Activated CD8-positive, alpha-beta memory T cell treated with anti-CD3 and anti-CD28 coated beads, Interleukin-2, amount 10 ng/mL, durations not matched to agents 7 days and 5 days (primary cell): ENCODE measurements at regions not wholly inside any gene's neighbourhood (a gene's known extent, or its start where the extent isn't known, plus 50 kb on each side); places are given as distances from the start of the nearest gene placed in this dataset.

Experiments
- ATAC-seq: fragments of 150-1000 bp; cut with Tn5 transposase; one replicate; pipeline ENCODE4 v1.10.0; 2021; ENCODE audit warnings: moderate library complexity
- CTCF ChIA-PET: fragments of 350-600 bp; sonication (Branson Sonifier 250); formaldehyde crosslinking; loops from one replicate; lab custom pipeline; 2021; ENCODE audit warnings: antibody characterized with exemption; lab: Charles Lee
- DNase-seq: peaks from one replicate; pipeline ENCODE4 v3.0.0-alpha.2; 2020
- H3K27ac Mint-ChIP-seq: one replicate; pipeline ENCODE4 v1.8.0; 2021; ENCODE audit warnings: mild to moderate bottlenecking, mixed read lengths
- H3K27me3 Mint-ChIP-seq: one replicate; pipeline ENCODE4 v1.8.0; 2021; ENCODE audit warnings: mixed read lengths
- H3K36me3 Mint-ChIP-seq: one replicate; pipeline ENCODE4 v1.8.0; 2021; ENCODE audit warnings: mild to moderate bottlenecking, mixed read lengths
- H3K4me1 Mint-ChIP-seq: one replicate; pipeline ENCODE4 v1.8.0; 2021; ENCODE audit warnings: mixed read lengths
- H3K4me3 Mint-ChIP-seq: one replicate; pipeline ENCODE4 v1.8.0; 2021; ENCODE audit warnings: mild to moderate bottlenecking, moderate library complexity, mixed read lengths
- H3K9me3 Mint-ChIP-seq: one replicate; pipeline ENCODE4 v1.8.0; 2022; ENCODE audit warnings: low read depth, mixed read lengths

- CTCF ChIA-PET, result no interaction called here
- Mint-ChIP-seq H3K36me3 (no peaks in the 10 kb centered on the region), H3K4me1 (peaks cover 14% of the 10 kb centered on the region), H3K4me3 (no peak overlapping the region), H3K9me3 (no peaks in the 10 kb centered on the region), H3K27me3 (peaks cover 40% of the 10 kb centered on the region), H3K27ac (no peak overlapping the region)
- no peak for DNase-seq
- no peak for ATAC-seq
Observed at GRCh38 chr3:43960448-43960840, 269.7 kb downstream of the ABHD5 start.

GRCh38 chr3:43962043-43962442, 271.3 kb downstream of the ABHD5 start:
- H3K27ac Mint-ChIP-seq, result no peak overlapping the region
- peaks cover 26% of the 10 kb centered on the region for H3K4me1 Mint-ChIP-seq

DNA sequence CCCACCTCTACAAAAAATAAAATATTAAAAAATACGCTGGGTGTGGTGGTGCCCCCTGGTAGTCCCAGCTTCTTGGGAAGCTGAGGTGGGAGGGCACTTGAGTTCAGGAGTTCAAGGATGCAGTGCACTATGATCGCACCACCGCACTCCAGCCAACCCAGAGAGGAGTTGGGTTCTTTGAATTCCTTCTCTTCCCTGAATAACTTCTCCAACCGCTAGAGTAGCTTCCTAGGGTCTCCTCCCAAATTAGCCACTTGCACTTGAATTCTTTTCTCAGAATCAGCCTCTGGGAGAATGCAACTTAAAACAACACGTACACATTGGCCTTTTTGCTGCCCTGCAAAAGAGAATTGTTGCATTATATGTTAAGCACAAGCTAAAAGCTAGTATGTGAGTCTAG, 272.5 kb downstream of the ABHD5 start:
- Mint-ChIP-seq H3K9me3 (no peaks in the 10 kb centered on the region), H3K36me3 (no peaks in the 10 kb centered on the region)

More at GRCh38 chr3:43962043-43962442, 271.3 kb downstream of the ABHD5 start:
- Mint-ChIP-seq H3K36me3 (no peaks in the 10 kb centered on the region), H3K27me3 (peaks cover 41% of the 10 kb centered on the region), H3K9me3 (no peaks in the 10 kb centered on the region), H3K4me3 (no peak overlapping the region)
- CTCF ChIA-PET, result no interaction called here
- ATAC-seq, result no peak
- no peak for DNase-seq

DNA sequence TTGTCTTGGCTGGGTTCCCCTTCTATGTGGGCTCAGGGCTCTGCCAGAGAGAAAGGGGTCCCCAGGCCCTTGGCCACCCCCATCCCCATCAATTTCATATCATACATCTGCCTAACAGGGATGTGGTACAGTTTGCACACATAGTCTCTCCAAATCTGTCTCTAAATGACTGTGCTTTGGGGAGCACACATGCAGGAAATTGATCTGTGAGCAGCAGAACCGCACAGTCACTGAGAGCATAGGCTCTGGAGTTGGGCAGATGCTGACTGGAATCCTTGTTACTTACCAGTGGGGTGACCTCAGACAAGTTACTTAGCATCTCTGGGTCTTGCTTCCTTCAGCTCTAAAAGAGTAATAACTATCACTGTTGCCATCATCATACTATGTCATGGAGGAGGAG, 273.9 kb downstream of the ABHD5 start:
- no peaks in the 10 kb centered on the region for H3K9me3 Mint-ChIP-seq
- ATAC-seq (peak; percentile 89), DNase-seq (peak; percentile 69)
- H3K36me3 Mint-ChIP-seq, result no peaks in the 10 kb centered on the region
- no peak overlapping the region for H3K4me3 Mint-ChIP-seq
- H3K27me3 Mint-ChIP-seq, result peaks cover 43% of the 10 kb centered on the region
- peak overlapping the region; percentile 0 for H3K27ac Mint-ChIP-seq
- peaks cover 26% of the 10 kb centered on the region for H3K4me1 Mint-ChIP-seq
- CTCF ChIA-PET, result no interaction called here

More for the DNA sequence above, 272.5 kb downstream of the ABHD5 start:
- Mint-ChIP-seq H3K27ac (no peak overlapping the region), H3K27me3 (peaks cover 44% of the 10 kb centered on the region), H3K4me3 (no peak overlapping the region), H3K4me1 (peaks cover 26% of the 10 kb centered on the region)
- no peak for DNase-seq
- no peak for ATAC-seq
- CTCF ChIA-PET, result no interaction called here

- no peaks in the 10 kb centered on the region for H3K9me3 Mint-ChIP-seq
- peaks cover 45% of the 10 kb centered on the region for H3K27me3 Mint-ChIP-seq
- H3K4me3 Mint-ChIP-seq, result no peak overlapping the region
- H3K27ac Mint-ChIP-seq, result peak overlapping the region; percentile 54
- no peak for ATAC-seq
- CTCF ChIA-PET, result no interaction called here
- H3K4me1 Mint-ChIP-seq, result peaks cover 26% of the 10 kb centered on the region
- H3K36me3 Mint-ChIP-seq, result no peaks in the 10 kb centered on the region
- no peak for DNase-seq
Observed at GRCh38 chr3:43965656-43966055, 274.9 kb downstream of the ABHD5 start.

GRCh38 chr3:43966126-43966525, 275.4 kb downstream of the ABHD5 start:
- H3K4me3 Mint-ChIP-seq, result no peak overlapping the region
- H3K4me1 Mint-ChIP-seq, result peaks cover 26% of the 10 kb centered on the region
- ATAC-seq (peak; percentile 46), DNase-seq (peak; percentile 57)
- peak overlapping the region; percentile 54 for H3K27ac Mint-ChIP-seq
- H3K27me3 Mint-ChIP-seq, result peaks cover 43% of the 10 kb centered on the region
- CTCF ChIA-PET, result no interaction called here
- no peaks in the 10 kb centered on the region for H3K36me3 Mint-ChIP-seq
- H3K9me3 Mint-ChIP-seq, result no peaks in the 10 kb centered on the region

GRCh38 chr3:43966530-43966929, 275.2 kb upstream of the TOPAZ1 start:
- Mint-ChIP-seq H3K36me3 (no peaks in the 10 kb centered on the region), H3K27ac (no peak overlapping the region), H3K4me3 (no peak overlapping the region), H3K4me1 (peaks cover 26% of the 10 kb centered on the region), H3K27me3 (peaks cover 43% of the 10 kb centered on the region), H3K9me3 (no peaks in the 10 kb centered on the region)
- no peak for DNase-seq
- ATAC-seq, result no peak
- CTCF ChIA-PET, result no interaction called here

- ATAC-seq (no peak), DNase-seq (no peak)
- Mint-ChIP-seq H3K4me3 (no peak overlapping the region), H3K27ac (no peak overlapping the region), H3K9me3 (no peaks in the 10 kb centered on the region), H3K4me1 (peaks cover 26% of the 10 kb centered on the region), H3K27me3 (peaks cover 38% of the 10 kb centered on the region), H3K36me3 (no peaks in the 10 kb centered on the region)
- CTCF ChIA-PET, result no interaction called here
Observed at GRCh38 chr3:43968465-43968864, 273.2 kb upstream of the TOPAZ1 start.

- Mint-ChIP-seq H3K4me1 (peaks cover 17% of the 10 kb centered on the region), H3K9me3 (no peaks in the 10 kb centered on the region), H3K27ac (no peak overlapping the region), H3K4me3 (no peak overlapping the region), H3K36me3 (no peaks in the 10 kb centered on the region), H3K27me3 (peaks cover 34% of the 10 kb centered on the region)
- DNase-seq (no peak), ATAC-seq (no peak)
- CTCF ChIA-PET, result no interaction called here
Observed at GRCh38 chr3:43969944-43970343, 271.7 kb upstream of the TOPAZ1 start.

DNA sequence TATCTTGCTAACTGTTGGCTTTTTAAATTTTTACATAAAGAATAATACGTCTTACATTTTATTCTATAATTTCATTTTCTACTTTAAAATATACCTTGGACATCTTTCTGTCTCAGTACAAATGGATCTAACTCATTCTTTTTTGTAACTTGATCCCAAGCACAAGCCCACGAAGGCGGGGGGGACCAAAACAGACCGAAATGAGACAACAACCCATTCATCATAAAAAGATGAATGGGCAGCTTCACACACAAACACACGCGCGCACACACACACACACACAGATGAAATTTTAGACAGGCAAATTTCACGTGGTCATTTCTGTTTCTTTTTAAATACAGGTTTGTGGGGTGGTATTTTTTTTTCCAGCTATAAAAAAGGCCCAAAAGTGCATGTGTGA, 271.3 kb upstream of the TOPAZ1 start:
- Mint-ChIP-seq H3K36me3 (no peaks in the 10 kb centered on the region), H3K4me3 (no peak overlapping the region), H3K27me3 (peaks cover 36% of the 10 kb centered on the region), H3K27ac (no peak overlapping the region), H3K4me1 (peaks cover 13% of the 10 kb centered on the region), H3K9me3 (no peaks in the 10 kb centered on the region)
- DNase-seq, result no peak
- ATAC-seq, result no peak
- CTCF ChIA-PET, result no interaction called here

DNA sequence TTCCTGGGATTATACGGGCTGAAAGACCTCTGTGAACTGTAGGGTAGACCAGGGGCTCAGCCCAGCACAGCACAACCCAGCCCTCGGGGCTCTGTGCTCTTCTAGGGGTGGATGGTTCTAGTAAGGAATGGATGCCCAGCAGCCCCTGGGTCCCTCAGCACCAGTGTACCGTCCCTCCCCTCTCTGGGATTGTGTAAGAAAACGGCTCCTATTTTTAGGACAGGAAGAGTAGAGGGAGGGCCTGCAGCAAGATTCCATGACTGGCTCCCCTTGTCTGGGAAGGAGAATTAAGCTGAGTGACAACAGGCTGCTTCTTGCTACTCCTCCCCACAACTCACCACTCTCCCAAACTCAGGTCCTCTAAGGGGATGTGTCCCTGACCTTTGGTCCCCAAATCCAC, 270.8 kb upstream of the TOPAZ1 start:
- no peak overlapping the region for H3K27ac Mint-ChIP-seq
- peaks cover 37% of the 10 kb centered on the region for H3K27me3 Mint-ChIP-seq
- no peaks in the 10 kb centered on the region for H3K9me3 Mint-ChIP-seq
- peaks cover 11% of the 10 kb centered on the region for H3K4me1 Mint-ChIP-seq
- DNase-seq (no peak), ATAC-seq (no peak)
- no peak overlapping the region for H3K4me3 Mint-ChIP-seq
- CTCF ChIA-PET, result no interaction called here
- H3K36me3 Mint-ChIP-seq, result no peaks in the 10 kb centered on the region

GRCh38 chr3:43971486-43971885, 270.2 kb upstream of the TOPAZ1 start:
- no peak for DNase-seq
- no peak for ATAC-seq

DNA sequence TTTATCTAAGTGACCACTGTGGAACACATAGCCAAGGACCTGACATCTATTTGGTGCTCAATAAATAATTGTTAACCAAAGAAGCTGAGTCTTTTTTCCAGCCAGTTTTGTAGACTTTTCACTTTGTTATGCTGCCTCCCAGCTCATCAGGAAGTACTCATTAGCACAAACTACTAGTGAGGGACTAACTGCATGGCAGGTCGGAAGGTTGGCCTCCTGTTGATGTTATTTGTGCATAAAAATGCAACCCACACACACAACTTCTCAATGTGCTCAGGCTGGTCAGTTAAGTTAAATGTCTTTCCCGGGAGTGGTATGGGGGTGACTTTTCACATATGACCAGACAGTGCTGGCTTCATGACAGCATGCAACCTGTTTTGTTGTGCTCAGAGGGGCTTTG, 263.0 kb upstream of the TOPAZ1 start:
- ATAC-seq, result no peak
- Mint-ChIP-seq H3K27ac (no peak overlapping the region), H3K4me3 (no peak overlapping the region), H3K9me3 (no peaks in the 10 kb centered on the region), H3K36me3 (no peaks in the 10 kb centered on the region), H3K4me1 (peaks cover 4% of the 10 kb centered on the region), H3K27me3 (peaks cover 51% of the 10 kb centered on the region)
- no peak for DNase-seq
- CTCF ChIA-PET, result no interaction called here

More at GRCh38 chr3:43971486-43971885, 270.2 kb upstream of the TOPAZ1 start:
- no peak overlapping the region for H3K27ac Mint-ChIP-seq
- no peaks in the 10 kb centered on the region for H3K9me3 Mint-ChIP-seq
- CTCF ChIA-PET, result no interaction called here
- H3K4me3 Mint-ChIP-seq, result no peak overlapping the region
- no peaks in the 10 kb centered on the region for H3K36me3 Mint-ChIP-seq
- peaks cover 5% of the 10 kb centered on the region for H3K4me1 Mint-ChIP-seq
- H3K27me3 Mint-ChIP-seq, result peaks cover 32% of the 10 kb centered on the region

- H3K4me1 Mint-ChIP-seq, result peaks cover 4% of the 10 kb centered on the region
- H3K36me3 Mint-ChIP-seq, result peaks cover 2% of the 10 kb centered on the region
- peaks cover 2% of the 10 kb centered on the region for H3K9me3 Mint-ChIP-seq
- no peak overlapping the region for H3K27ac Mint-ChIP-seq
- no peak overlapping the region for H3K4me3 Mint-ChIP-seq
- no peak for ATAC-seq
- CTCF ChIA-PET, result no interaction called here
- H3K27me3 Mint-ChIP-seq, result peaks cover 58% of the 10 kb centered on the region
- no peak for DNase-seq
Observed at GRCh38 chr3:43979645-43980044, 262.0 kb upstream of the TOPAZ1 start.
